HK-2 (cell line): ENCODE measurements at regions not wholly inside any gene's neighbourhood (a gene's known extent, or its start where the extent isn't known, plus 50 kb on each side); places are given as distances from the start of the nearest gene placed in this dataset.

Source experiments
- DNase-seq: peaks from one replicate; pipeline ENCODE4 v3.0.0-alpha.2; 2018; ENCODE audit not compliant: unreplicated experiment

- DNase-seq, result no peak
Measured at GRCh38 chr2:16278421-16279200, 338.3 kb downstream of the MYCN start.

GRCh38 chr2:16277117-16277516 is 336.8 kb downstream of the MYCN start:
- no peak for DNase-seq

DNA sequence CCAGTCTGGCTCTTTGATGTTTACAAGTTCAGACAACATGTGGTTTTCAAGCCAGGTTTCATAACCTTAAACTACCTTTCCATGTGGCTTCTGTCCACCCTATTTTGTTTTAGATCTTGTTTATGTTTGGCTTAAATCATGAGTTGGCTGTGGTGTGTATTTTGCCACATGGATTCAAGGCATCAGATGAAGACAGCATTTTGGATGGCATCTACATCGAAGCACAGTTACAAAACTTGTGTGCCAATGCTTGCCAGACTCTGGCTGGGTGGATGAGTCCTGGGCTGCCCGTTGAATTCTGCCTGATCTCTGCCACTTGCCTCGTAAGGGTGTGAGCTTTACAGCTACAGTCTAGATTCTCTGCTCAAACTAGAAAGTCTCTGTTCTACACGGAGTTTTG is 335.3 kb downstream of the MYCN start:
- DNase-seq, result no peak

DNA sequence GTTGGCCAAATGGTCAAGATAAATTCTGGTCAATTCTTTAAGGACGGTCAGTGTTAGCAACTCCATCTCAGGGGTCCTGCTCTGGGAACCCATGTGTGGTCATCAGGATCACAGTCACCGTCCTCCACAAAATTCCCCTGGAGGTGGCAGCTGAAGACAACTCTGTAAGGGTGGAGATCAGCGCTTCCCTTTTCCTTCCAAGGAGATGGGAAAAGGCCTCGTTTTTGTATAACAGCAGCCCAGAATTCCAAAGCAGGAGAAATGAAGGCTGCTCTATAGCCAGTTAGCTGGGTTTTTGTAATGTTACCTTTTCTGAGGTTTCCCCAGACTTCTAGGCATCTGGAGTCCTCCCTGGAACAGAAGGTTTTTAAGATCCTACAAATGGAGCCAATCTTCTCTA is 334.8 kb downstream of the MYCN start:
- no peak for DNase-seq

- no peak for DNase-seq
Measured at GRCh38 chr2:16273111-16273510, 332.8 kb downstream of the MYCN start.

DNA sequence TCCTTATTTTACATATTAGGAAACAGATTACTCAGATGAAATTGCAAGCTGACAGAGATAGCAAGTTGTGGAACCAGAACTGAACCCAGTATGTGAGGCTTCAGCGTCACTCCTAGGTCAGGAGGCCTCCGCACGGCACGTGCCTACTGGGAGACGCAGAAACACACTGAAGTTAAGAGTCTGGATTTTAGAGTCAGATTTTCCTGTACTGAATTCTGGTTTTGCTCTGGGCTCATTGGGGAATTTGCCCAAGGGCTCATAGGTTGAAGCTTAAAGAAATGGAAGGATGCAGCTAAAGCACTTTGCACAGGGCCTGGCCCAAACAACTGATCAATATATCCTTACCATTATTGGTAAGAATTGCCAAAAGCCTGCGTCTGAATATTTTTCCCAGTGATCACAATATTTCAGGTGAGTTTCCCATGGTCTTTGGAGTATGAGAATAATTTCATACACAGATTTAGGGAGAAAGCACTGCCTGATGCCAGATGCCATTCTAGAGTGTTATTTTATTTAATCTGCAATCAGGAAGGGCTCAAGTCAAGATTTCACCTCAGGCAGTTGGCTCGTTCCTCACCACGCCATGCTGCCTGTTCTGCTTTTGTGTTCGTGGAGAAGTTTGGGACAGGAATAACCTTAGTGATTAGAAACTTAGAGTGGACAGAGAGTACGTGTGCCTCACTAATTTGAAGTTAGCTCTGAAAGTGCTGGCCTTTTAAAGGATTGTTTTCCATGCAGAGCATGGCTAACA is 331.9 kb downstream of the MYCN start:
- no peak for DNase-seq

- DNase-seq, result no peak
Measured at GRCh38 chr2:16271231-16271896, 331.0 kb downstream of the MYCN start.

- no peak for DNase-seq
Measured at GRCh38 chr2:16270441-16270840, 330.1 kb downstream of the MYCN start.

GRCh38 chr2:16268301-16269000 is 328.1 kb downstream of the MYCN start:
- no peak for DNase-seq

DNA sequence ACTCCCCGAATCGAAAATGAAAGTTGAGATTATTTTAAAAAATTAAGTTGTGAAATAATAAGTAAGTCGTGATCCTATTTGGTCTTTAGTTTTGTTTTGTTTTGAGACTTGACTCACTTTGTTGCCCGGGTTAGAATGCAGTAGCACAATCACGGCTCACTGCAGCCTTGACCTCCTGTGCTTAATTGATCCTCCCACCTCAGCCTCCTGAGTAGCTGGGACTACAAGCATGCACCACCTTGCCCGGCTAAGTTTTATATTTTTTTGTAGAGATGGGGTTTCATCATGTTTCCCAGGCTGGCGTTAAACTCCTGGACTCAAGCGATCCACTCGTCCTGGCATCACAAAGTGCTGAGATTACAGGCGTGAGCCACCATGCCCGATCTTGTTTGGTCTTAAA is 326.2 kb downstream of the MYCN start:
- no peak for DNase-seq

DNA sequence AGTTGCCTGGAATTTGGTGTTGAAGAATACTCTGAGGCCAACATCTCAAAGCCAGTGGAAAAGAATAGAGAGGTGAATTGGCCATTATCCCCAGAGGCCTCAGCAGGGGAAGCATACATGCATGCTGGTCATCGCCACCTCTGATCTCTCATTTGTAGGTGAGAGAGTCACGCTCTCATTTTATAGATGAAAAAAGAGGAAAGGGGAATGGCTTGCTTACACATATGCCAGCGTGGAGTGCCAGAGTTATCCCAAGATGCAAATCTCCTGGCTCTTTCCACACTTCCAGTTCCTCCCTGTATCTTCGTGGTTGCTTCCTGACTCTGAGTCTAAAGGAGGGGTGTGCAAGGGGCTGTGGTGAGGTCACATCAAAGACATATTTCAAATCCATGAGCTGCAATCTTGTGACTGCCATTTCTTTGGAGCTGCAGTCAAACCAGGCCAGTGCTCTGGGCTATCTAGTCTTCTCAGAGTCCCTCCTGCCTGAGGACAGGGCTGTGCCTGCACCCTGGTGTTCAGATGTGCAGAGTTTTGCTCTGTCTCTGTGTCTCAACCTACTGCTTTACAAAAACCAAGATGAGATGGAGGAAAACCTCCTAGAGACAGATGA is 324.7 kb downstream of the MYCN start:
- DNase-seq, result no peak

GRCh38 chr2:16264491-16264890 is 324.1 kb downstream of the MYCN start:
- DNase-seq, result no peak

GRCh38 chr2:16263241-16263890 is 323.0 kb downstream of the MYCN start:
- no peak for DNase-seq

DNA sequence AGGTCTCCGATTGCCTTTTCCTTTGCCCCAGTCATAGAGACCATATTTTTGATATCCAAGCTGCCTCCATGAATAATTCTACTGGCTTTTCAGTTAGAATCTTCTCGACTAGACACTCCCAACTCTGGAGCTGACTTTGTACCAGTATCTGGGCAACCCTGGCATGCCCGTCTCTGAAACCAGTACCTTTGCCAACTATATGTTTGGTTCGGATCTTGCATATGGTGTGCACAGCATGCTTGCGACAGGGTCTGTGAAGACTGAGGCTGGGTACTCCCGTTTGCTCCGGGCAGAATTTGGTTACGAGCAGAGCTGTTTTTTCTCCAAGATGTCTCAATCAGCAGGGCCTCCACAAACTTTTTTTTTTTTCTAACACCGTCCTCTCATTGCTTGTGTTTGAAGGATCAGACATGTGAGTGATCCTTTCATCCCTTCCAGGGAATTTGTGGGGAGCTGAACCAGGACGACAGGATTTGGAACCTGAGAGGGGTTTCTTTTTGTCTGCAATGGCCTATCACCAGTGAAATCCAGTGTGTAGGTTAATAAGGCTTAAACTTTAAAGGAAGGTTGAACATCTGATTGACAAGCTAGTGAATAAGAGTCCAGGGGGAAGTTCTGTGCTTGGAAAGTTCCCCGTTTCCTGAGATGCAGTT is 322.3 kb downstream of the MYCN start:
- DNase-seq, result no peak

DNA sequence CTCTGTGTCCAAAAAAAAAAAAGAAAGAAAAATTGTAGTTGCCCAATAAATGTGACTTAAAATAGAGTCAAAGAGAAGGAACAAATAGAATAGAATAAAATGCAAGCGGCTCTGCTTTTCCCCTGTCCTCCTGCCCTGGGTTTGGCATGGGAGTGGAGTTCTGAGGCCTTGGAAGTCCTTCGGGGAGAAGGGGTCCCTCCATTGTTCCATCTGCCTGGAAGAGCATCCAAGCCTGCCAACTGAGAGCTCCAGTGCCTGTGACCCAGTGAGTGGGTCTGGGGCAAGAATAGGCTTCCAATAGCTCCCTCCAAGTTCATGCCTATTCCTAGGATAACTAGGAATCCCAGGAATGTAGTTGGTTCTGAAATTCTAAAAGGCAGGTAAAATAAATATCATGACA is 321.4 kb downstream of the MYCN start:
- no peak for DNase-seq

DNA sequence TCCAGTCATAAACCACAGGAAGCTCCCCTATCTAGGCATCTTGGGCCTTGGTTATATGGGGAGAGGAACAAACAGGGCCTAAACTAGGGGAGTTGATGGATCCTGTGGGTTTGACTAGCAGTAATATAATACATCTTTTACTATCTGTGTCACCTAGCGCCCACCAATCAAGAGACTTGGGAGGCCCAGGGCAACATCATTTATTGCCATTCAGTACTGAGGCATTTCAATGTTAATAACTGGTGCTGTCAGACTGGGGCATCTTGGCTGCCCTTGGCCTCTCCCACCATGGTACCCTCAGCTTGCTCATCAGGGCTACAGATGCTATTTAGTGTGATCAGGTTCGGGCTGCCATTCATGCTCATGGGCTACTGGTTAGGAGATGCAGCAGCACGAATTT is 320.7 kb downstream of the MYCN start:
- DNase-seq, result no peak

DNA sequence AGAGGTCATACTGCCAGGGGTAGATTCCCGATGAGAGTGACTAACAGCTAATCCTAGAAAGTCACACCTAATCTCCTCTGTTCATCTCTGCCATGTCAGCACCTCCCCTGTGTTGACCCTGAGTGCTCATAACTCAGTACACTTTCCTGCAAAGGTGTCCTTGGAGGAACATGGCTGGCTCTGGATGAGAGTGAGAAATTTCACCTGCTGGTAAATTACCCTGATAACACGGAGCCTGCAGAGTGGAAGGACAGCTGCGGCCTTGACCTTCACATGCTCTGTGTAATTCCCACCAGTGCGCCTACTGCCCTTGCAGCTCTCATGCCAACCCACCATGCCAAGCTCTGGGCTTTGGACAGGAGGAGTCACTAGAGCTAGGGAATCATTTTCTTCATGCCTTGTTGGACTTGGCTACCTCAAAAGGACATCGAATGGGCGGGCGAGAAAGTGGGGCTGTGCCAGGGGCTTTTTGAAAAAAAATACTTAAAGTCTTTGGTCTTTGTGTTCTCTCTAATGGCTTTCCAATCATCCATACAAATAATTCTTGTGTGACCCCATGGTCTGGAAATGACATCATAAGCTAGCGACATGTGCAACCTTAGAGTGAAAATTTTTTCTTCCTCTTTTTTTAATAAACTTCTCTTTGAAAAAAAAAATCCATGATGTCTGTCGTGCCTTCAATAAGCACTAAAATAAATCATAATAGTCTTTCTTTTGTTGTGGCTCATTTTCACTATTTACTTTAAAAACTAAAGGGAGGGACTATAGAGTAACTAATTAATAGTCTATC is 319.9 kb downstream of the MYCN start:
- no peak for DNase-seq

GRCh38 chr2:16259010-16259409 is 318.7 kb downstream of the MYCN start:
- DNase-seq, result no peak

GRCh38 chr2:16258350-16258749 is 318.0 kb downstream of the MYCN start:
- DNase-seq, result no peak
